Upper lobe of right lung (tissue), 1 donor: ENCODE measurements at regions not wholly inside any gene's neighbourhood (a gene's known extent, or its start where the extent isn't known, plus 50 kb on each side); places are given as distances from the start of the nearest gene placed in this dataset.

Source experiments
- ATAC-seq: fragments of 200-7000 bp; cut with Tn5 transposase; one replicate; pipeline ENCODE4 v1.9.1; 2020; ENCODE audit warnings: mild to moderate bottlenecking, moderate library complexity
- DNase-seq: peaks from one replicate; pipeline ENCODE4 v3.0.0-alpha.2; 2020
- H3K27ac ChIP-seq: fragments of 200-600 bp; one replicate; pipeline ENCODE4 v1.8.0; 2022
- H3K27me3 ChIP-seq: fragments of 200-600 bp; one replicate; pipeline ENCODE4 v1.8.0; 2022; ENCODE audit warnings: mild to moderate bottlenecking
- H3K36me3 ChIP-seq: fragments of 200-600 bp; one replicate; pipeline ENCODE4 v1.8.0; 2022
- H3K4me1 ChIP-seq: fragments of 200-600 bp; one replicate; pipeline ENCODE4 v1.8.0; 2022
- H3K4me3 ChIP-seq: fragments of 200-600 bp; one replicate; pipeline ENCODE4 v1.8.0; 2022; ENCODE audit warnings: mild to moderate bottlenecking
- H3K9me3 ChIP-seq: fragments of 200-600 bp; one replicate; pipeline ENCODE4 v1.8.0; 2022
- CTCF ChIP-seq: fragments of 200-600 bp; IDR thresholded peaks from one replicate; pipeline ENCODE4 v1.8.0; 2022; ENCODE audit warnings: antibody characterized with exemption
- intact Hi-C: fragments of 100-400 bp; cut with DNase I; formaldehyde crosslinking; loops from one replicate; pipeline ENCODE4 v1.11.0; 2022
- donor health status: DM: no; HTN: yes; CAD: no; lungs with severe emphysema.

- H3K27ac ChIP-seq = no peak overlapping the region
- no peaks in the 10 kb centered on the region for H3K4me1 ChIP-seq
- DNase-seq (no peak), ATAC-seq (no peak)
- intact Hi-C loops = no loop called here
- H3K36me3 ChIP-seq = no peaks in the 10 kb centered on the region
- no peaks in the 10 kb centered on the region for H3K9me3 ChIP-seq
- peaks cover 6% of the 10 kb centered on the region for H3K27me3 ChIP-seq
- H3K4me3 ChIP-seq = no peak overlapping the region
- TF ChIP-seq CTCF = no peak
These were observed 51.7 kb upstream of the RCN1 start for GRCh38 chr11:32039149-32039548.

GRCh38 chr11:32034680-32035079 lies 56.2 kb upstream of the RCN1 start:
- H3K9me3 ChIP-seq = no peaks in the 10 kb centered on the region
- no peak for TF ChIP-seq CTCF
- ATAC-seq (no peak), DNase-seq (no peak)
- no peaks in the 10 kb centered on the region for H3K4me1 ChIP-seq
- H3K27me3 ChIP-seq = no peaks in the 10 kb centered on the region
- H3K27ac ChIP-seq = no peak overlapping the region
- no peak overlapping the region for H3K4me3 ChIP-seq
- no peaks in the 10 kb centered on the region for H3K36me3 ChIP-seq
- intact Hi-C loops = no loop called here

GRCh38 chr11:32034149-32034548 lies 56.7 kb upstream of the RCN1 start:
- no peak for DNase-seq
- no peaks in the 10 kb centered on the region for H3K4me1 ChIP-seq
- H3K36me3 ChIP-seq = no peaks in the 10 kb centered on the region
- H3K4me3 ChIP-seq = no peak overlapping the region
- intact Hi-C loops = no loop called here
- no peaks in the 10 kb centered on the region for H3K27me3 ChIP-seq
- H3K9me3 ChIP-seq = no peaks in the 10 kb centered on the region
- no peak for TF ChIP-seq CTCF
- no peak overlapping the region for H3K27ac ChIP-seq
- ATAC-seq = no peak

- Histone ChIP-seq H3K27me3 (no peaks in the 10 kb centered on the region), H3K4me1 (no peaks in the 10 kb centered on the region), H3K36me3 (no peaks in the 10 kb centered on the region), H3K27ac (no peak overlapping the region), H3K9me3 (no peaks in the 10 kb centered on the region), H3K4me3 (no peak overlapping the region)
- DNase-seq = no peak
- intact Hi-C loops = no loop called here
- TF ChIP-seq CTCF = no peak
- no peak for ATAC-seq
These were observed 57.4 kb upstream of the RCN1 start for GRCh38 chr11:32033491-32033890.

- ATAC-seq = no peak
- no peak for TF ChIP-seq CTCF
- DNase-seq = no peak
These were observed 57.8 kb upstream of the RCN1 start for GRCh38 chr11:32033067-32033466.

GRCh38 chr11:32032478-32032877 lies 58.4 kb upstream of the RCN1 start:
- Histone ChIP-seq H3K4me3 (no peak overlapping the region), H3K36me3 (no peaks in the 10 kb centered on the region), H3K27me3 (no peaks in the 10 kb centered on the region), H3K4me1 (no peaks in the 10 kb centered on the region), H3K27ac (no peak overlapping the region), H3K9me3 (no peaks in the 10 kb centered on the region)
- DNase-seq (no peak), ATAC-seq (no peak)
- TF ChIP-seq CTCF = no peak
- intact Hi-C loops = no loop called here

More at GRCh38 chr11:32033067-32033466, 57.8 kb upstream of the RCN1 start:
- no peaks in the 10 kb centered on the region for H3K27me3 ChIP-seq
- no peaks in the 10 kb centered on the region for H3K36me3 ChIP-seq
- no peak overlapping the region for H3K27ac ChIP-seq
- intact Hi-C loops = no loop called here
- H3K9me3 ChIP-seq = no peaks in the 10 kb centered on the region
- no peaks in the 10 kb centered on the region for H3K4me1 ChIP-seq
- H3K4me3 ChIP-seq = no peak overlapping the region
